OCI-LY3 (cell line): ENCODE measurements at regions not wholly inside any gene's neighbourhood (a gene's known extent, or its start where the extent isn't known, plus 50 kb on each side); places are given as distances from the start of the nearest gene placed in this dataset.

Source experiments
- EZH2phosphoT487 ChIP-seq: fragments of 200-600 bp; shearing (Covaris generic); IDR thresholded peaks from 2 replicates; pipeline ENCODE4 v1.6.1; 2018; ENCODE audit warnings: antibody characterized with exemption, mixed run types, low read depth
- TF ChIP-seq, protein P1 (sequence below): fragments of 200-600, 300-600 bp; sonication (generic); IDR thresholded peaks from 2 replicates; pipeline ENCODE4 v1.5.1; 2014; ENCODE audit warnings: antibody characterized with exemption, low read length, low read depth

GRCh38 chr4:179941911-179942310 is 2301.3 kb upstream of the TENM3 start:
- TF ChIP-seq, protein P1, sequence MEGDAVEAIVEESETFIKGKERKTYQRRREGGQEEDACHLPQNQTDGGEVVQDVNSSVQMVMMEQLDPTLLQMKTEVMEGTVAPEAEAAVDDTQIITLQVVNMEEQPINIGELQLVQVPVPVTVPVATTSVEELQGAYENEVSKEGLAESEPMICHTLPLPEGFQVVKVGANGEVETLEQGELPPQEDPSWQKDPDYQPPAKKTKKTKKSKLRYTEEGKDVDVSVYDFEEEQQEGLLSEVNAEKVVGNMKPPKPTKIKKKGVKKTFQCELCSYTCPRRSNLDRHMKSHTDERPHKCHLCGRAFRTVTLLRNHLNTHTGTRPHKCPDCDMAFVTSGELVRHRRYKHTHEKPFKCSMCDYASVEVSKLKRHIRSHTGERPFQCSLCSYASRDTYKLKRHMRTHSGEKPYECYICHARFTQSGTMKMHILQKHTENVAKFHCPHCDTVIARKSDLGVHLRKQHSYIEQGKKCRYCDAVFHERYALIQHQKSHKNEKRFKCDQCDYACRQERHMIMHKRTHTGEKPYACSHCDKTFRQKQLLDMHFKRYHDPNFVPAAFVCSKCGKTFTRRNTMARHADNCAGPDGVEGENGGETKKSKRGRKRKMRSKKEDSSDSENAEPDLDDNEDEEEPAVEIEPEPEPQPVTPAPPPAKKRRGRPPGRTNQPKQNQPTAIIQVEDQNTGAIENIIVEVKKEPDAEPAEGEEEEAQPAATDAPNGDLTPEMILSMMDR: no peak
- no peak for TF ChIP-seq EZH2phosphoT487
